Left colon (tissue), 2 donors: ENCODE measurements at regions not wholly inside any gene's neighbourhood (a gene's known extent, or its start where the extent isn't known, plus 50 kb on each side); places are given as distances from the start of the nearest gene placed in this dataset.
A peak's percentile ranks its signal among the peaks of the same experiment; 100 is the strongest.

Source experiments
- ATAC-seq: fragments of 200-7000 bp; cut with Tn5 transposase; one replicate; pipeline ENCODE4 v1.9.1; 2020; ENCODE audit warnings: mild to moderate bottlenecking, moderate library complexity
- DNase-seq, 2 donors: peaks; one replicate each; pipeline ENCODE4 v3.0.0-alpha.2; 2020
- intact Hi-C, 2 donors: fragments of 100-400 bp; cut with DNase I in 1 of 2; cut with micrococcal nuclease in 1 of 2; formaldehyde crosslinking; loops; one replicate each; pipeline versions ENCODE4 v1.11.2 to v1.14.0; 2022; cut with DNase I, micrococcal nuclease
- donor health status: DM: no; HTN: no; CAD: no.
- donor health status: DM: yes; HTN: yes; CAD: no.

DNA sequence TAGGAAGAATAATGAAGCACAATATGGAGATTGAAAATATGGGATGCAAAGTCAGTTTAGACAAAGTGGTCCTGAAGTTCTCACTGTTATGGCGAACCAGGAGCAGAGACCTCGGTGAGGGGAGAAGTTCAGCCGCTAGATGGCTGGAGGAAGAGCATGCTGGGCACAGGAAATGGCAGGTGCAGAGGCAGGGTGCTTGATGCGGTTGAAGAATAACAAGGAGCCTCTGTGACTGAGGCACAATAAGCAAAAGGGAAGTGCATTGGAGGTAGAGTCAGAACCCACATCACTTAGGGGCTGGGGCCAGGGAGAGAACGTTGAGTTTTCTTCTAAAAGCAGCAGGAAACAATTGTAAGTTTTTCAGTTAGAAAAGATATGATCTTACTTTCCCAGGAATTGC is 1725.2 kb downstream of the EFNB2 start:
- intact Hi-C loops: no loop called here
- DNase-seq: no peak
- no peak for ATAC-seq

DNA sequence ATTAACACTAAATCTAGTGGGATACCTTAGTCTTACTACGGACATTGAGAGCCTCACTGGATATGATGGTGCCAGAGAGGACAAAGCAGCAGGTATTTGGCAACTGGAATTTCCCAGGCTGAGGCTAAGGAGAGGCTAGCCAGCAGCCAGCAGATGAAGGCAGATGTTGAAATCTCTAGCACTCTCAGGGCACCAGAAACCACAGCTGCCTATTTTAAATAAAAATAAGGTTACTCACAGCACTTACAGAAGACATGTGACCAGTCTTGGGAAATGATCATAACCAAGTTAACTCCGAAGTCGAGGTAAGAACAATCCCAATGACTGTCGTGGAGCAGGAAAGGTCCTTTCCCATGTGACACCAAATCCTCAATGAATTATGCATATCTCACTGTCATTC is 1726.0 kb downstream of the EFNB2 start:
- intact Hi-C loops: no loop called here

DNA sequence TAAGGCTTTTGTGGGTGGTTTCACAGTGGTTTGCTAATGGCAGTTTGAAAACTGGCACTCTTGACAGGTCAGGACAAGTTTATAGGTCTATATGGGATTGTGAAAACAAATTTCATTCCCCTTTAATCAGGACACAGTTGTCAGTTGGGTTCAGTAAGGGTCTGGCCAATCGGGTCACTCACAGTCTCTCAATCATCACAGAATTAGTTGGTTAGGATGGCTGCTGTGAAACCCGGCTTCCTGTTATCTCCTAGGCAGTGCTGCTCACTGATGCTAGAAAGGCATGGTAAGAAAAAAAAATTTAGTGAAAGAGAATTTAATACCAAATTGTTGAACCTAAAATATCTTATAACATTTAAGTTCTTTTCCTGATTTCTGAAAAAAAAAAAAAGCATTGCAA is 1730.1 kb downstream of the EFNB2 start:
- ATAC-seq (no peak), DNase-seq (no peak)
- intact Hi-C loops: no loop called here

More for the DNA sequence above, 1726.0 kb downstream of the EFNB2 start:
- DNase-seq (no peak), ATAC-seq (no peak)

GRCh38 chr13:104799152-104799551 is 1732.9 kb upstream of the SLC10A2 start:
- DNase-seq (no peak), ATAC-seq (no peak)
- intact Hi-C loops: no loop called here

DNA sequence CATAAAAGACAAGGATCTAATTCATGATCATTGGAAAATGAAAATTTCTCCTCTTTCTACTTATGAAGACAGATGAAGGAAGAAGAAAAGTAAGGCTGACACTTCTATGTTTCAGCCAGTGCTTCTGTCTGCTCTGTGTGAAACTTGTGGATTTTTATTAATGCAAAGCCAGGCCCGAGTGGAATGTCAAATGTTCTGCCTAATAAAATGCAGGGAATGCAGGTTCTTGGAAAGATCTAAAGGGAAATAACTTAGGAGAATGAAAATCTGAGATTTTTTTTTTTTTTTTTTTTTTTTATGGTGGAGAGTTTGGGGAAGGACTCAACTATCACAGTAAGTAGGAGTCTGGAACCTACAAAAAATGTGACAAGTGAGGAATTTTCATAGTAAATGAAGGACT is 1732.3 kb upstream of the SLC10A2 start:
- ATAC-seq (no peak), DNase-seq (no peak)
- intact Hi-C loops: no loop called here

DNA sequence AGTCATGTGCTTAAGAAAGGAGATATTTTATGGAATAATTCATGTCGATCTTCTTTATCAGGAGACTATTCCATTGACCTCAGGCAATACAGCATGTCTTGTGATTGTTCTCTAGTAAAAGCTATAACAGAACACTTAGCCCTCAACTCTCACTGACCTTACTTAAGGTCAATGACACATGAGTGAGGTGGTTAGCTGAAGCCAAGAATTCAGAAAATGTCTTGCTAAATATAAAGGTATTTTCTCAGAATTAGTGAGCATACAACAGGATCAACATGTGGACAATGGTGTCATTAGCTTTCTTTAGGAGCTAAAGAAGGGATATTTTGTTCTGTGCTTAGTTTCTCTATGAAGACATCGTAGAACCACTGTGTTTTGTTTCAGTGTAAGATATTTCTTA is 1730.4 kb upstream of the SLC10A2 start:
- intact Hi-C loops: no loop called here
- ATAC-seq: no peak
- no peak for DNase-seq

DNA sequence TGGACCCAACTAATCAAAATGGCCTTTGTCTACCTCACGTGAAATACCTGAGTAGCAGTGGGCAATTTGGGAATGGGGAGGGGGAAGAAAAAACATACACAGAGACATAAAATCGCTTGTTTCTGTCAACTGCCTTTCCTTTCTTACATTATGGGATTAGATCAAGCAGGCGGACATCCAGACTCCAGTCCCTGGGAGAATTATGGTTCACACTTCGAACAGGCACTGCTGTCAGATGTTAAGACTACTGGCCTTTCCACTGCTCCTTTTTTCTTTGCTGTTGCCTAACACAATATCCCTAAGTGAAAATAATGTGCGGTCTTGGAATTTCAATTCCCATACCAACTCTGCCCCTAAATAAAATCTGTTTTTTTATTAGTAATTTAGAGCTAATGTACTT is 1719.7 kb upstream of the SLC10A2 start:
- intact Hi-C loops: no loop called here

GRCh38 chr13:104784891-104785290 is 1718.7 kb upstream of the SLC10A2 start:
- intact Hi-C loops: no loop called here
- DNase-seq: no peak
- no peak for ATAC-seq

More for the DNA sequence above, 1719.7 kb upstream of the SLC10A2 start:
- ATAC-seq (no peak), DNase-seq (no peak)

DNA sequence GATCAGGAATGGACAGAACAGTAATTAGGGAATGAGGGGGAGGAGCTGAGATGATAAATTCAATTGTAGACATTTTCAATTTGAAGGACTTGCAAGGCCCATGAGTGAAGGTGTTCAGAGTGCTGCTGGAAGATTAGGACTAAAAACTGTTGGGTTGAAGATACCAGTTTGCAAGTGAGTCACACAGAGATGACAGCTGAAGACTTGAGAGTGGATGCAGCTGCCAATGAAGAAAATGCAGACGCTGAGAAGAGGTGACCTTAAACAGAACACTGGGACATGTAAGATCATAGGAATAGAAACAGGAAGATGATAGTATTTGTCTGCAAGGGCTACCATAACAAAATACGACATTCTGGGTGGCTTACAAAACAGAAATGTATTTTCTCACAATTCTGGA is 1716.5 kb upstream of the SLC10A2 start:
- intact Hi-C loops: no loop called here
- no peak for DNase-seq
- no peak for ATAC-seq

- DNase-seq (no peak), ATAC-seq (no peak)
- intact Hi-C loops: no loop called here
Measured at GRCh38 chr13:104779311-104779993, 1713.2 kb upstream of the SLC10A2 start.

DNA sequence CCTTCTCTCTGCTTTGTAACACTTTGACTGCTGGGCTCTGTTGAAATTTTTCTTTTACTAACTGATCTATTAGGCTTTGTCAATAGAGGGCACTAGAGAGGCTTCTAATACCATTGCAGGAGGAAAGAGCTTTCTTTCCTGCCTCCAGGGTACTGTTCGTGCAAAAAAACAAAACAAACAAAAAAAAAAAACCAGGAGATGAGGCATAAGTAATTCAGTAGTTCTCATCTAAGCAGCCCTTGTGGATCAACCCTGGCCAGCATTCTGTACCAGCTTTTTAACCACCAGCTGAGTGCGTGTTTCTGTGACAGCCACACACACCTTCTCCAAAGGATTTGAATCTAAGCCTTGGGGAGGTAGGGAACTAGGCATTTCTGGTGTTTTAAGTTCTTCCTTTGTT is 1707.6 kb upstream of the SLC10A2 start:
- DNase-seq (no peak), ATAC-seq (peak; percentile 46)
- intact Hi-C loops: no loop called here

DNA sequence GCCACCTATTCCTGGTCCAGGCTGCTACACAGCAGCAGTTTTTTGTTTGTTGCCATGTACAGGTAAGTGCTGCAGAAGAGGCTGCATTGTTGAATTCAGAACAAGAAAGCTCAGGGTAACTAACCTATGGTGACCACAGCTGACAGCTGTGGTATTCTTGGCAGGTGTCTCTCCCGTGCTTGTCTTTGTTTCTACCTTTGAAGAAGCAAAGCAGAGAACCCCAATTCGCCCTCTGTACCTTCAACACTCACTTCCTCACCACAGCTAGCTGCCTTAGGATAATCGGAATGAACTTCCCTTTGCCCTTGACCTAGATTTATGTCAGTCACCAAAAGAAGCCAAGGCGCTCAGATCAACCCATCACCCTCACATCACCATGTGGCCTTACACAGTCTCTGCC is 1703.3 kb upstream of the SLC10A2 start:
- intact Hi-C loops: no loop called here
- ATAC-seq (no peak), DNase-seq (no peak)

GRCh38 chr13:104766319-104766718 is 1700.1 kb upstream of the SLC10A2 start:
- intact Hi-C loops: no loop called here
- ATAC-seq (no peak), DNase-seq (no peak)

- no peak for ATAC-seq
- intact Hi-C loops: no loop called here
- no peak for DNase-seq
Measured at GRCh38 chr13:104764600-104764999, 1698.4 kb upstream of the SLC10A2 start.

GRCh38 chr13:104759069-104759468 is 1692.9 kb upstream of the SLC10A2 start:
- DNase-seq (no peak), ATAC-seq (no peak)
- intact Hi-C loops: no loop called here

DNA sequence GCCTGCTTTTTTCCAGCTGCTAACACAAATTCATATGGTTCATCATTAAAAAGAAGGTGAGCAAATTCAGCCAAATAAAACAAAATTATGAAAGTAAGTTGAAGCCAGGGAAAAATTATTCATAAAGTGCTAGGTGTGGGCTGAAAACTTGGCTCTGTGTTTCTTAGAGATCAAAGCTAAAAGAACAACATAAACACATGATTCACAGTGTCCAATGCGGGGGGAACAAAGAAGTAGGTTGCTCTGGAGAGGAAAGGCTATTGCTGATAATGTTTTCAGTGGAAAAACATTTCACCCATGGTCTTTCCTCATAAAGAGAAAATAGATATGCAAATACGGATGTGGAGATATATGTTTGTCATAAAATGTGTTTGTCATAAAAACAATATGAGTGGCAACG is 1691.5 kb upstream of the SLC10A2 start:
- no peak for DNase-seq
- no peak for ATAC-seq
- intact Hi-C loops: no loop called here

DNA sequence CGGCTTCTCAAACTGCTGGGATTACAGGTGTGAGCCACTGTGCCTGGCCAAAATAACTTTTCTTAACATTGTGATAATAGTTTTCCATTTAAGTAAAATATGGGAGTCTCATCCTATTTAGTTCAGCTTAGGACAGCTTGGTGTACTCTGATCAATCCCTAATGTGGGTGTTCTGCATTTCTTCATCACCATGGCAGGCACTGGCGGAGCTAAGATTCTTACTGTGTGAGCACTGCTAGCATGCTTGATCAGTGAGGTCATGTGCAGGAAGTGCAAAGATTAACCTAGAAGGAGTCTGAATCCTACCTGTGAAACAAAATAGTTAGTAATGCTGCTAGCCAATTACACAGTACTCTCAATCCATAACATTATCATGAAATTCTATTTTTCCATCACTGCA is 1684.2 kb upstream of the SLC10A2 start:
- ATAC-seq (no peak), DNase-seq (no peak)
- intact Hi-C loops: no loop called here

DNA sequence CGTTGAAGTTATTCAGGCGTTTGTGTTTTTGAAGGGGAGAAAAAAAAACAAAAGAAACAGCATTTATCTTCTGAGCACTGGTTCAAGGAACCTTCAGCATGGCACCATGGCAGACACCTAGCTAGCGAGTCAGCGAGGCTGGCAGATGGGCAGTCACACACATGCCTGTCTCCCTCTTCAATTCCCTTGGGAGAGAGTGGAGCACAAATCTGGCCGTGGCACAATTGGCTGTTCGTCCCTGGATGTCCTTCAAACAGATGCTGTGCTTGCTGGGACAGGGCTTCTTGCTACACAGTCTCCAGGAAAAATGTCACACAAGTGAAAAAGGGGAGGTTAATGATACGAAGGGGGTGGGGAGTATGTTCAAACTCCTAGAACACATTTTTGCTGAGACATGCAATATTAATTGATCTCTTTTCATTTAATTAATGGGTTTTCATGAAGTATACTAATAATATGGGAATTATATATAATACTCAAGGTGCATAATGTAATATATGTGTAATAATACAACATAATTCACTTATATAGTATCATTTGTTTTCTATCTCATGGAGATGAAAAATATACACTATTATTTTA is 1674.5 kb upstream of the SLC10A2 start:
- intact Hi-C loops: no loop called here
- no peak for DNase-seq
- ATAC-seq: no peak

GRCh38 chr13:104737713-104738112 is 1671.5 kb upstream of the SLC10A2 start:
- intact Hi-C loops: no loop called here
- ATAC-seq: no peak
- DNase-seq: no peak

DNA sequence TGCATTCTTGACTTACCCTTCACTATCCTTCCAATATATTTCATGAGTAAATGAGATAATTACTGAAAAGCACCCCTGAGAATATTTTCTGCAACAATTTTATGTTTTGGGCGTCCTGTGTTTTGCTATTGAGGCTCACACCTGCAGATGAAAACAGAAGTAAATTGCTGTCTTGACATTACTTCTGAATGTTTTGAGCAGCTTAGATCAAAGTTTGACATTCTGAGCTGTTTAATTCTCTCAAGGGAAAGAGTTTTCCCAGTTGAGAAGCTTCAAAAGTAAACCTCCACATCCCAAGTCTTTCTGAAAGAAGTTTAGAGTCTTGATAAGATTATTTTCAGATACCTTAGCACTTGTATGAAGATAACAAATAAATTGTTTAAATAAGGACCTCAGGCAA is 1667.2 kb upstream of the SLC10A2 start:
- DNase-seq (no peak), ATAC-seq (no peak)
- intact Hi-C loops: no loop called here

GRCh38 chr13:104715111-104715510 is 1648.9 kb upstream of the SLC10A2 start:
- DNase-seq: no peak
- intact Hi-C loops: no loop called here
- ATAC-seq: no peak
